ENCODE measurements at regions not wholly inside any gene's neighbourhood (a gene's known extent, or its start where the extent isn't known, plus 50 kb on each side); places are given as distances from the start of the nearest gene placed in this dataset.
"Not testable (repeated sequence)": the region's sequence is repeated elsewhere in the genome, so short reads cannot be mapped to it uniquely, and the experiment has no call there.

DNA sequence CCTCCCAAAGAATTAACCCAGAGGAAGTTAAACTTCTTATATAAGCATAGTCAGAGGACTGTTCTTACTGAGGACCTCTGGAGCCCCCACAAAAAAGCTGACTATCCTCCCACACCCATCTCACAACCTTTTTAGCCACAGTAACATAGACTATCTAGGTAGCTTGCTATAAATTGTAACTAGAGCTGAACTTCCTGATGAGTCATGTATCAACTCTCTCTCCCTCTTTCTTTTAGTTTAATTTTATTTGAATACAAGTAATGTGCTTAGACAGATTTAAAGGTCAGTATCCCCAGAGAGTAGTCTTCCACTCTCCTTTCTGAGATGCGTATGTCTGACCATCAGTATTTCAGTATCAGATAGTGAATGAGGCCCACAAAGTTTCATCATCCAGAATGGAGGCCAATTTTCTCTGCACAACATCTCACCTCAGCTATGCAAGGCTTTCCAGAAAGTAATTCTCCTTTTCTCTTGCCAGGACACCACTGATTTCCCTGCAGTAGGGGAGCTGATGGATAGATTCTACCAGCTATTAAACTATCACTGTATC lies 104.0 kb upstream of the MYRIP start:
- H3K4me1 ChIP-seq (ENCODE audit: insufficient read depth, poor library complexity, severe bottlenecking), result peaks cover 4% of the 10 kb centered on the region
- H3K4me3 ChIP-seq (ENCODE audit: severe bottlenecking), result no peak overlapping the region
- DNase-seq (ENCODE audit: low spot score), result no peak
- H3K36me3 ChIP-seq (ENCODE audit: low read depth), result no peaks in the 10 kb centered on the region
- TF ChIP-seq, protein P1, sequence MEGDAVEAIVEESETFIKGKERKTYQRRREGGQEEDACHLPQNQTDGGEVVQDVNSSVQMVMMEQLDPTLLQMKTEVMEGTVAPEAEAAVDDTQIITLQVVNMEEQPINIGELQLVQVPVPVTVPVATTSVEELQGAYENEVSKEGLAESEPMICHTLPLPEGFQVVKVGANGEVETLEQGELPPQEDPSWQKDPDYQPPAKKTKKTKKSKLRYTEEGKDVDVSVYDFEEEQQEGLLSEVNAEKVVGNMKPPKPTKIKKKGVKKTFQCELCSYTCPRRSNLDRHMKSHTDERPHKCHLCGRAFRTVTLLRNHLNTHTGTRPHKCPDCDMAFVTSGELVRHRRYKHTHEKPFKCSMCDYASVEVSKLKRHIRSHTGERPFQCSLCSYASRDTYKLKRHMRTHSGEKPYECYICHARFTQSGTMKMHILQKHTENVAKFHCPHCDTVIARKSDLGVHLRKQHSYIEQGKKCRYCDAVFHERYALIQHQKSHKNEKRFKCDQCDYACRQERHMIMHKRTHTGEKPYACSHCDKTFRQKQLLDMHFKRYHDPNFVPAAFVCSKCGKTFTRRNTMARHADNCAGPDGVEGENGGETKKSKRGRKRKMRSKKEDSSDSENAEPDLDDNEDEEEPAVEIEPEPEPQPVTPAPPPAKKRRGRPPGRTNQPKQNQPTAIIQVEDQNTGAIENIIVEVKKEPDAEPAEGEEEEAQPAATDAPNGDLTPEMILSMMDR (IDR thresholded peaks at IDR 0.05; ENCODE audit: poor library complexity, severe bottlenecking), result no peak
- H3K27me3 ChIP-seq (ENCODE audit: insufficient read depth, poor library complexity, severe bottlenecking), result no peaks in the 10 kb centered on the region
- H3K27ac ChIP-seq (ENCODE audit: poor library complexity, severe bottlenecking), result no peak overlapping the region
- ATAC-seq (ENCODE audit: low read depth), result no peak
- no peaks in the 10 kb centered on the region for H3K9me3 ChIP-seq (ENCODE audit: severe bottlenecking)

DNA sequence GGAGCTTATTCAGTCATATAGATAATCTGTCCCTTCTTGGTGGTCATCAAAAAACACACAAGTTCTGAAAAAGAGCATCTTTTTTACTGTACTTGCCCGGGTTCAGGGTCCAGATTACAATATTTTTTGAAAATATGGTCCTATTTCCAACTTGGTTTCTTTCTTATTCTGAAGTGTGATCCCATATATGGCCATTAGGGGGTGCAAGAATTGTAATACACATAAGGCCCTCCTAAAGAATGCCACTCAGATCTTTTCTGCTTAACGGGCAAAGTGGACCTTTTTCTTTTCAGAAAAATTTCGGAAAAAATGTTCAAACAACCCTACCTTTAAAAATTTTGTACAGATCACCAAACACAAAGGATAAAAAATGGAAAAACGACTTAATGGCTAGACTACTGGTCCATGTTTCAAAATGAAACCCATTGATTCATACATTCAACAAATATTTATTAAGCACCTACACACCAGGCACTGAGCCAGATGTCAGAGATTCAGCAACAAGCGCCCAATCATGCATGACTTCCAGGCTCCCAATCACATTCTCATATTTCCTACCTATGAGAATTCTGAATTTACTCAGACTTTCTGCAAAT lies 102.0 kb upstream of the MYRIP start:
- H3K4me1 ChIP-seq (ENCODE audit: insufficient read depth, poor library complexity, severe bottlenecking), result peaks cover 4% of the 10 kb centered on the region
- H3K36me3 ChIP-seq (ENCODE audit: low read depth), result no peaks in the 10 kb centered on the region
- DNase-seq (ENCODE audit: low spot score) (no peak), ATAC-seq (ENCODE audit: low read depth) (no peak)
- no peaks in the 10 kb centered on the region for H3K27me3 ChIP-seq (ENCODE audit: insufficient read depth, poor library complexity, severe bottlenecking)
- no peak overlapping the region for H3K27ac ChIP-seq (ENCODE audit: poor library complexity, severe bottlenecking)
- TF ChIP-seq, protein P1 (IDR thresholded peaks at IDR 0.05; ENCODE audit: poor library complexity, severe bottlenecking), result peak; percentile 68
- H3K4me3 ChIP-seq (ENCODE audit: severe bottlenecking), result no peak overlapping the region
- no peaks in the 10 kb centered on the region for H3K9me3 ChIP-seq (ENCODE audit: severe bottlenecking)

DNA sequence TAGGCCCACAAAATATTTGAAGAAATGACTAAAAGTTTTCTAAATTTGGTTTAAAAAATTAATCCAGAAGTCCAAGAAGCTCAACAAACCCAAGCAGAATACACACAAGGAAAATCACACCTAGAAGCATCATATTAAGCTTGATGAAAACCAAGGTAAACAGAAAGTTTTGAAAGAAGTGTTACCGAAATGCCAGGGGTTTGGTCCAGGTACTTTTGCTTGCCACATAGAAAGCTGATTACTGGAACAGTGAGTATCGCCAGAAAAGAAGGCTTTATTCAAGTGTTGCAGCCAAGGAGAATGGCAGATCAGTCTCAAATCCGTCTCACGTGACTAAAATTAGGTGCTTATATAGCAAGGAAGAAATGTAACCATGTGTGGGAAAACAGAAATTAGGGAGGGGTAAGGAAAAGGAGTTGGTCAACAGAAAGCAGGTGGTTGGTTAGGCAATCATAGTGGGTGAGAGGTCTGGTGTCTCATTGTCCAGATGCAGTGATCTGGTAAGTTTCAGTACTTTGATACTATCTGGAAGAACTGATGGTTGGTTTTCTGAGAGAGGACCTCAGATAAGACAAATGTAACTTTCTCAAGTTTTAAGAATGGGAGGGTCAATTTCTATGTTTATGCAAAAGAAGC lies 96.9 kb upstream of the MYRIP start:
- no peaks in the 10 kb centered on the region for H3K36me3 ChIP-seq (ENCODE audit: low read depth)
- H3K4me1 ChIP-seq (ENCODE audit: insufficient read depth, poor library complexity, severe bottlenecking), result no peaks in the 10 kb centered on the region
- no peaks in the 10 kb centered on the region for H3K9me3 ChIP-seq (ENCODE audit: severe bottlenecking)
- no peak overlapping the region for H3K4me3 ChIP-seq (ENCODE audit: severe bottlenecking)
- DNase-seq (ENCODE audit: low spot score), result no peak
- TF ChIP-seq, protein P1 (IDR thresholded peaks at IDR 0.05; ENCODE audit: poor library complexity, severe bottlenecking), result no peak
- H3K27ac ChIP-seq (ENCODE audit: poor library complexity, severe bottlenecking), result no peak overlapping the region
- no peak for ATAC-seq (ENCODE audit: low read depth)
- H3K27me3 ChIP-seq (ENCODE audit: insufficient read depth, poor library complexity, severe bottlenecking), result no peaks in the 10 kb centered on the region

DNA sequence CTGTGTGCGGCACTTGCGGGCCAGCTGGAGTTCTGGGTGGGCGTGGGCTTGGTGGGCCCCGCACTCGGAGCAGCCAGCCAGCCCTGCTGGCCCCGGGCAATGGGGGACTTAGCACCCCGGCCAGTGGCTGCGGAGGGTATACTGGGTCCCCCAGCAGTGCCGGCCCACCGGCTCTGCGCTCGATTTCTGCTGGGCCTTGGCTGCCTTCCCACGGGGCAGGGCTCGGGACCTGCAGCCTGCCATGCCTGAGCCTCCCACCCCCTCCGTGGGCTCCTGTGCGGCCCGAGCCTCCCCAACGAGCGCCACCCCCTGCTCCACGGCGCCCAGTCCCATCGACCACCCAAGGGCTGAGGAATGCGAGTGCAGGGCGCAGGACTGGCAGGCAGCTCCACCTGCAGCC lies 96.1 kb upstream of the MYRIP start:
- not testable (repeated sequence) for ATAC-seq (ENCODE audit: low read depth); H3K27ac ChIP-seq (ENCODE audit: poor library complexity, severe bottlenecking); H3K36me3 ChIP-seq (ENCODE audit: low read depth); DNase-seq (ENCODE audit: low spot score); H3K27me3 ChIP-seq (ENCODE audit: insufficient read depth, poor library complexity, severe bottlenecking); H3K9me3 ChIP-seq (ENCODE audit: severe bottlenecking); H3K4me3 ChIP-seq (ENCODE audit: severe bottlenecking); H3K4me1 ChIP-seq (ENCODE audit: insufficient read depth, poor library complexity, severe bottlenecking)

DNA sequence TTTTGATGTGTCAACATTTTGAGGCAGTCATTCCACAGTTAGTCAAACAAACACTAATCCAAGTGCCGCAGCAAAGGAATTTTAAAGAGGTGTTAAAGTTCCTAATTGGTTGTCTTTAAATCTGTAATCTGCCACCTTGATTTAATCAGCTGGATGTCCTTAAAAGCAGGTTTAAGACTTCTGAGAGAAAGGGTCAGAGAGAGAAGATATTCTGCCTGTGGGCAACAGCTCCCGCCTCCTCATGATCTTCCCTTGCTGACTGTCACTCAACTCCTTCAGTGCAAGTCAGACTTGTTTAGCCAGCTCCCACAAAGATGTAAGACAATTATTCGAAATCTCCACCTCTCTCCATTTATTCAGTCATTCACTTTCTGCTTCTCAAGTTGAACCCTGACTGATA lies 92.6 kb upstream of the MYRIP start:
- H3K4me3 ChIP-seq (ENCODE audit: severe bottlenecking), result no peak overlapping the region
- no peak for DNase-seq (ENCODE audit: low spot score)
- H3K36me3 ChIP-seq (ENCODE audit: low read depth), result no peaks in the 10 kb centered on the region
- no peak for ATAC-seq (ENCODE audit: low read depth)
- H3K27me3 ChIP-seq (ENCODE audit: insufficient read depth, poor library complexity, severe bottlenecking), result no peaks in the 10 kb centered on the region
- no peaks in the 10 kb centered on the region for H3K9me3 ChIP-seq (ENCODE audit: severe bottlenecking)
- H3K4me1 ChIP-seq (ENCODE audit: insufficient read depth, poor library complexity, severe bottlenecking), result no peaks in the 10 kb centered on the region
- no peak overlapping the region for H3K27ac ChIP-seq (ENCODE audit: poor library complexity, severe bottlenecking)
- TF ChIP-seq, protein P1 (IDR thresholded peaks at IDR 0.05; ENCODE audit: poor library complexity, severe bottlenecking), result no peak
